OCI-LY1 (cell line): ENCODE measurements at regions not wholly inside any gene's neighbourhood (a gene's known extent, or its start where the extent isn't known, plus 50 kb on each side); places are given as distances from the start of the nearest gene placed in this dataset.

Source experiments
- H2AFZ ChIP-seq: fragments of 200-600 bp; sonication (generic), shearing (Covaris generic); 2 replicates; pipeline ENCODE4 v1.6.0; 2014; ENCODE audit warnings: antibody characterized with exemption, mild to moderate bottlenecking, low read length
- H3F3A ChIP-seq: fragments of 200-600 bp; sonication (generic), shearing (Covaris generic); 2 replicates; pipeline ENCODE4 v1.6.0; 2014; ENCODE audit warnings: mild to moderate bottlenecking, antibody characterized with exemption, low read length, moderate library complexity; ENCODE audit not compliant: insufficient read depth
- H3K27ac ChIP-seq: fragments of 200-600 bp; sonication (generic); 2 replicates; pipeline ENCODE4 v1.5.1; 2014; ENCODE audit warnings: low read length, mixed run types, mild to moderate bottlenecking, low read depth; ENCODE audit not compliant: poor library complexity, severe bottlenecking
- H3K27me3 ChIP-seq: fragments of 200-600 bp; sonication (generic); 2 replicates; pipeline ENCODE4 v1.6.0; 2014; ENCODE audit warnings: antibody characterized with exemption, mild to moderate bottlenecking, low read length, moderate library complexity; ENCODE audit not compliant: insufficient read depth
- H3K36me3 ChIP-seq: fragments of 200-600 bp; sonication (generic); 2 replicates; pipeline ENCODE4 v1.6.1; 2014; ENCODE audit warnings: mild to moderate bottlenecking, antibody characterized with exemption, low read length, moderate library complexity, mixed read lengths; ENCODE audit not compliant: insufficient read depth
- H3K4me1 ChIP-seq: fragments of 200-600 bp; sonication (generic); 2 replicates; pipeline ENCODE4 v1.5.1; 2014; ENCODE audit warnings: mild to moderate bottlenecking, low read length, moderate library complexity; ENCODE audit not compliant: insufficient read depth, severe bottlenecking
- H3K4me2 ChIP-seq: fragments of 200-600 bp; sonication (generic), shearing (Covaris generic); 2 replicates; pipeline ENCODE4 v1.6.1; 2014; ENCODE audit warnings: low read length
- H3K4me3 ChIP-seq: fragments of 200-600 bp; sonication (generic); 2 replicates; pipeline ENCODE4 v1.5.1; 2014; ENCODE audit warnings: low read length, low read depth, mild to moderate bottlenecking, mixed read lengths; ENCODE audit not compliant: poor library complexity, severe bottlenecking
- H3K79me2 ChIP-seq: fragments of 200-600 bp; shearing (Covaris generic); 2 replicates; pipeline ENCODE4 v1.6.1; 2016; ENCODE audit warnings: mixed run types, low read length, mixed read lengths; ENCODE audit not compliant: insufficient read depth
- H3K9ac ChIP-seq: fragments of 200-600 bp; sonication (generic), shearing (Covaris generic); 2 replicates; pipeline ENCODE4 v1.6.1; 2014; ENCODE audit warnings: mild to moderate bottlenecking, low read length, mixed read lengths
- H3K9me2 ChIP-seq: fragments of 200-600 bp; sonication (generic), shearing (Covaris generic); 2 replicates; pipeline ENCODE4 v1.6.1; 2014; ENCODE audit warnings: low read depth, mild to moderate bottlenecking, low read length, mixed read lengths
- H3K9me3 ChIP-seq: fragments of 200-600 bp; shearing (Covaris generic); 2 replicates; pipeline ENCODE4 v1.6.1; 2014; ENCODE audit warnings: low read length, mixed read lengths
- H4K20me1 ChIP-seq: fragments of 200-600 bp; sonication (generic), shearing (Covaris generic); 2 replicates; pipeline ENCODE4 v1.6.0; 2016; ENCODE audit warnings: mild to moderate bottlenecking, low read length; ENCODE audit not compliant: insufficient read depth
- CTCF ChIP-seq: fragments of 200-600 bp; sonication (generic), shearing (Covaris generic); IDR thresholded peaks from 2 replicates; pipeline ENCODE4 v1.5.1; 2017; ENCODE audit warnings: mild to moderate bottlenecking, antibody characterized with exemption, low read length, moderate library complexity, mixed read lengths
- EZH2 ChIP-seq: fragments of 200-600 bp; sonication (generic), shearing (Covaris generic); IDR thresholded peaks from 2 replicates; pipeline ENCODE4 v1.8.0; 2017; ENCODE audit warnings: borderline replicate concordance, mixed run types, mild to moderate bottlenecking, antibody characterized with exemption, low read length, moderate library complexity, mixed read lengths

- Histone ChIP-seq H3F3A (no peaks in the 10 kb centered on the region), H3K9me2 (no peaks in the 10 kb centered on the region), H4K20me1 (no peaks in the 10 kb centered on the region), H3K27ac (peak overlapping the region; percentile 28), H2AFZ (peak overlapping the region; percentile 20; the same call in 1 of the 2 replicates), H3K4me2 (no peak overlapping the region; the same call in 1 of the 2 replicates), H3K9ac (no peak overlapping the region; the same call in 1 of the 2 replicates), H3K9me3 (no peaks in the 10 kb centered on the region), H3K27me3 (no peaks in the 10 kb centered on the region), H3K4me3 (no peak overlapping the region), H3K79me2 (no peaks in the 10 kb centered on the region), H3K36me3 (no peaks in the 10 kb centered on the region), H3K4me1 (peaks cover 20% of the 10 kb centered on the region)
- TF ChIP-seq CTCF (no peak), EZH2 (no peak)
These were observed 69.3 kb upstream of the AGBL1 start for GRCh38 chr15:86010398-86010797.

GRCh38 chr15:86010891-86011290 lies 68.8 kb upstream of the AGBL1 start:
- Histone ChIP-seq H3K4me1 (peaks cover 20% of the 10 kb centered on the region), H3K4me2 (no peak overlapping the region), H3K79me2 (no peaks in the 10 kb centered on the region), H3K9me2 (no peaks in the 10 kb centered on the region), H3K9ac (no peak overlapping the region), H2AFZ (no peak overlapping the region), H3K4me3 (no peak overlapping the region), H3K36me3 (no peaks in the 10 kb centered on the region), H4K20me1 (no peaks in the 10 kb centered on the region), H3K27me3 (no peaks in the 10 kb centered on the region), H3K27ac (no peak overlapping the region), H3F3A (no peaks in the 10 kb centered on the region), H3K9me3 (no peaks in the 10 kb centered on the region)
- TF ChIP-seq EZH2 (no peak), CTCF (no peak)

- no peaks in the 10 kb centered on the region for H3K9me3 ChIP-seq
- H3F3A ChIP-seq, result no peaks in the 10 kb centered on the region
- H3K27ac ChIP-seq, result no peak overlapping the region
- H4K20me1 ChIP-seq, result no peaks in the 10 kb centered on the region
- peaks cover 34% of the 10 kb centered on the region for H3K4me1 ChIP-seq
- TF ChIP-seq CTCF (no peak), EZH2 (no peak)
- H3K27me3 ChIP-seq, result no peaks in the 10 kb centered on the region
- H2AFZ ChIP-seq, result no peak overlapping the region
- no peak overlapping the region for H3K4me2 ChIP-seq
- no peaks in the 10 kb centered on the region for H3K79me2 ChIP-seq
- H3K4me3 ChIP-seq, result no peak overlapping the region
- H3K9me2 ChIP-seq, result no peaks in the 10 kb centered on the region
- no peak overlapping the region for H3K9ac ChIP-seq
- H3K36me3 ChIP-seq, result no peaks in the 10 kb centered on the region
These were observed 65.7 kb upstream of the AGBL1 start for GRCh38 chr15:86014016-86014415.
